HCT116 (cell line): ENCODE measurements at regions not wholly inside any gene's neighbourhood (a gene's known extent, or its start where the extent isn't known, plus 50 kb on each side); places are given as distances from the start of the nearest gene placed in this dataset.

Source experiments
- EGR1 ChIP-seq: IDR thresholded peaks from 2 replicates; pipeline ENCODE4 v1.6.1; 2012; ENCODE audit warnings: low read depth
- EZH2 ChIP-seq: fragments of 200-600 bp; sonication (generic); IDR thresholded peaks from 2 replicates; pipeline ENCODE4 v1.6.1; 2017; ENCODE audit warnings: antibody characterized with exemption, mixed run types
- FOSL1 ChIP-seq: IDR thresholded peaks from 2 replicates; pipeline ENCODE4 v1.6.1; 2012; ENCODE audit warnings: low read depth
- JUND ChIP-seq: IDR thresholded peaks from 2 replicates; pipeline ENCODE4 v1.6.1; 2012
- POLR2A ChIP-seq: IDR thresholded peaks from 2 replicates; pipeline ENCODE4 v1.7.0; 2011; ENCODE audit warnings: borderline replicate concordance; ENCODE audit not compliant: insufficient read depth, insufficient read length; ENCODE audit errors: extremely low read depth
- RAD21 ChIP-seq: IDR thresholded peaks from 2 replicates; pipeline ENCODE4 v1.6.1; 2012; ENCODE audit warnings: low read depth, mild to moderate bottlenecking
- SIN3A ChIP-seq: IDR thresholded peaks from 2 replicates; pipeline ENCODE4 v1.6.1; 2012; ENCODE audit warnings: low read depth
- YY1 ChIP-seq: IDR thresholded peaks from 2 replicates; pipeline ENCODE4 v1.6.1; 2011; ENCODE audit warnings: low read length, low read depth, moderate library complexity, mild to moderate bottlenecking; ENCODE audit not compliant: insufficient replicate concordance; ENCODE audit errors: extremely low read depth
- ZFX ChIP-seq: fragments of 450-650 bp; IDR thresholded peaks from 2 replicates; pipeline ENCODE4 v1.6.1; 2017
- TF ChIP-seq, protein P1 (sequence below), 3 experiments: fragments of 200-600 bp in 1 of 3; sonication (generic) in 1 of 3; IDR thresholded peaks in 2 of 3; conservative IDR thresholded peaks in 1 of 3; 2 replicates each; pipeline ENCODE4 v1.5.1; 2012 to 2017; ENCODE audit warnings: low read depth in 2 of 3, low read length in 2 of 3, antibody characterized with exemption in 1 of 3, borderline replicate concordance in 1 of 3, control low read depth in 1 of 3, mild to moderate bottlenecking in 1 of 3, mixed read lengths in 1 of 3, mixed run types in 1 of 3, moderate library complexity in 1 of 3; ENCODE audit not compliant: insufficient read depth in 1 of 3
- TF ChIP-seq, protein P2 (sequence below): IDR thresholded peaks from 2 replicates; pipeline ENCODE4 v1.6.1; 2012

DNA sequence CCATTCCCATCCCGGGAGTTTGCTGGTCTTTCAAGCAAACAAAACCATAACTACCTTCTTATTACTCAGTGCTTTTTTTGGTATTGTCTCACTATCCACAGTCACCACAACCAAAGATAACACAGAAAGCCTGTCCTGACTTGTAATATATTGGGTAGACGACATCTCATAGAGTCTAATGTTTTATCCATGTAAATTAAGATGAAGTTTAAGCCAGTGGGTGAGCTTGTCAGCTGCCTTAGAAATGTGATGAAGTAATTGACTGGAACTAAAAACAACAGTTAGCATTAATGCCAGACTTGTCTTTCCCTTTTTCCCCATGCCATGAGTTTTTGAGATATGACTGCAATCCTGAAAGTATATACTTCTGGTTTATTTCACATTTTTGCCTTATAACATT is 282.7 kb upstream of the PRDM1 start:
- TF ChIP-seq, protein P1, sequence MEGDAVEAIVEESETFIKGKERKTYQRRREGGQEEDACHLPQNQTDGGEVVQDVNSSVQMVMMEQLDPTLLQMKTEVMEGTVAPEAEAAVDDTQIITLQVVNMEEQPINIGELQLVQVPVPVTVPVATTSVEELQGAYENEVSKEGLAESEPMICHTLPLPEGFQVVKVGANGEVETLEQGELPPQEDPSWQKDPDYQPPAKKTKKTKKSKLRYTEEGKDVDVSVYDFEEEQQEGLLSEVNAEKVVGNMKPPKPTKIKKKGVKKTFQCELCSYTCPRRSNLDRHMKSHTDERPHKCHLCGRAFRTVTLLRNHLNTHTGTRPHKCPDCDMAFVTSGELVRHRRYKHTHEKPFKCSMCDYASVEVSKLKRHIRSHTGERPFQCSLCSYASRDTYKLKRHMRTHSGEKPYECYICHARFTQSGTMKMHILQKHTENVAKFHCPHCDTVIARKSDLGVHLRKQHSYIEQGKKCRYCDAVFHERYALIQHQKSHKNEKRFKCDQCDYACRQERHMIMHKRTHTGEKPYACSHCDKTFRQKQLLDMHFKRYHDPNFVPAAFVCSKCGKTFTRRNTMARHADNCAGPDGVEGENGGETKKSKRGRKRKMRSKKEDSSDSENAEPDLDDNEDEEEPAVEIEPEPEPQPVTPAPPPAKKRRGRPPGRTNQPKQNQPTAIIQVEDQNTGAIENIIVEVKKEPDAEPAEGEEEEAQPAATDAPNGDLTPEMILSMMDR (IDR thresholded peaks at IDR 0.05 in 2 of 3, conservative IDR thresholded peaks at IDR 0.05 in 1 of 3; ENCODE audit: borderline replicate concordance in 1 of 3, insufficient read depth in 1 of 3, low read depth in 2 of 3, low read length in 2 of 3), result no peak
- no peak for TF ChIP-seq EZH2
- no peak for TF ChIP-seq RAD21
- no peak for TF ChIP-seq SIN3A
- no peak for TF ChIP-seq JUND
- no peak for TF ChIP-seq POLR2A
- TF ChIP-seq FOSL1, result no peak
- no peak for TF ChIP-seq YY1
- TF ChIP-seq, protein P2, sequence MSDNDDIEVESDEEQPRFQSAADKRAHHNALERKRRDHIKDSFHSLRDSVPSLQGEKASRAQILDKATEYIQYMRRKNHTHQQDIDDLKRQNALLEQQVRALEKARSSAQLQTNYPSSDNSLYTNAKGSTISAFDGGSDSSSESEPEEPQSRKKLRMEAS, result no peak
- no peak for TF ChIP-seq ZFX
- TF ChIP-seq EGR1, result no peak
